Stimulated activated CD4-positive, alpha-beta T cell treated with anti-CD3 and anti-CD28 coated beads, TNF-alpha, amount 100 ng/mL, for 4 hours (primary cell): ENCODE measurements at regions not wholly inside any gene's neighbourhood (a gene's known extent, or its start where the extent isn't known, plus 50 kb on each side); places are given as distances from the start of the nearest gene placed in this dataset.

Source experiments
- DNase-seq, 3 experiments: peaks; one replicate each; pipeline ENCODE4 v3.0.0-alpha.2; 2020; ENCODE audit warnings: low read depth in 3 of 3

DNA sequence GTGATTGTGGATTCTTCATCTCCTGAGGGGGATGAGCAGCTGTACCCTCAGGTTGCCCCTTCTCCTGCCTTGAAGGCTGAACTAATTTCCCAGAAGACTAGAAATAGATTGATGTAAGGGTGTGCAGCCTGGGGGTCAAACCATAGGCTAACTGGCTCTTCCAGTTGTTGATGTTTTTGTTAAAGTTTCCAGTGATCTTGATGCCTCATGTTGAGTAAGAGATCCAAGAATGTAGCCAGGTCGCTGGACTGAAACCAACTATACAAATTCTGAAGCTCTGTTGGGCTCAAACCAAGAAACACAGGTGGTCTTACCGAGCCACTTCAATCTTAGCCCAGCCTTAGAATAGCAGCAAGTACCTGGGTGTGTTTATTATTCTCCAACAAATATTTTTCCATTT, 391.8 kb downstream of the KLF5 start:
- no peak for DNase-seq

- no peak for DNase-seq
These were observed 390.4 kb downstream of the KLF5 start for GRCh38 chr13:73449252-73449651.

- no peak for DNase-seq
These were observed 381.6 kb downstream of the KLF5 start for GRCh38 chr13:73440296-73440895.

GRCh38 chr13:73433890-73434289, 375.1 kb downstream of the KLF5 start:
- no peak for DNase-seq

GRCh38 chr13:73433458-73433857, 374.7 kb downstream of the KLF5 start:
- DNase-seq: no peak

DNA sequence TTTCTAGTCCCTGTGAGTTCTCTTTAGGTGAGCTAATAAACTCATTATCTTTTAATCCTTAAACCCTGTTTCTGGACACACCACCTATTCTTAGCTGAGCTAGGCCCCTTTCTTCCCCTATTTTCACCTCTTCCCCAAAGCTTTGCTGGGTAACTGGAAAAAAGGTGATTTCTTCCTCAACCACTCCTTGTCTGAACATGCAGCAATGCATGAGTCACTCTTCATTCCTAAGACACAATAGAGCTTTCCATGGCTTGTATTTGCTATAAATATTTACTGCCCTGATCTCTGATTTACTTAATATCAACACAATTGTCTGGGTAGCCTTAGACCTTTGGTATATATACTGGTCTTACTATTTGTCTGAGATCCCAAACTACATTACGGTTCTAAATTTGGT, 370.9 kb downstream of the KLF5 start:
- no peak for DNase-seq

- no peak for DNase-seq
These were observed 369.9 kb downstream of the KLF5 start for GRCh38 chr13:73428706-73429105.

- no peak for DNase-seq
These were observed 369.3 kb downstream of the KLF5 start for GRCh38 chr13:73428137-73428536.

DNA sequence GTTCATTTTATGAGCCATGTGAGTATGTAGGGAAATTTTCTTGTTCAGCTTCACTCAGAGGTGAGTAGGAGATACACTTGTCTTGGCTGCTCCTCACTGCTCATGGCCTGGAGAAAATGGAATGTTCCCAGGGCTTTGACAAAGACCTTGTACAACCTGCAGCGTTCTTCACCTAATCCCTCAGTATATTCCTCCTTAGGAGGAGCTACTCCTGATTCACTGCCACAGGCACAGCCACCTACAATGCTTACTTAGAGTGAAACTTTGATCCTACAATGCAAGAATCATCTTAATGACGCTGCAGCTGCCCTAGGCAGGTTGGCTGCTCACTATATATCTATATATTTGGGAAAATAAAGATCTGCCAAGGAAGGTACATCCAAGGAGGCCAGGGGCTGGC, 364.2 kb downstream of the KLF5 start:
- DNase-seq: no peak

DNA sequence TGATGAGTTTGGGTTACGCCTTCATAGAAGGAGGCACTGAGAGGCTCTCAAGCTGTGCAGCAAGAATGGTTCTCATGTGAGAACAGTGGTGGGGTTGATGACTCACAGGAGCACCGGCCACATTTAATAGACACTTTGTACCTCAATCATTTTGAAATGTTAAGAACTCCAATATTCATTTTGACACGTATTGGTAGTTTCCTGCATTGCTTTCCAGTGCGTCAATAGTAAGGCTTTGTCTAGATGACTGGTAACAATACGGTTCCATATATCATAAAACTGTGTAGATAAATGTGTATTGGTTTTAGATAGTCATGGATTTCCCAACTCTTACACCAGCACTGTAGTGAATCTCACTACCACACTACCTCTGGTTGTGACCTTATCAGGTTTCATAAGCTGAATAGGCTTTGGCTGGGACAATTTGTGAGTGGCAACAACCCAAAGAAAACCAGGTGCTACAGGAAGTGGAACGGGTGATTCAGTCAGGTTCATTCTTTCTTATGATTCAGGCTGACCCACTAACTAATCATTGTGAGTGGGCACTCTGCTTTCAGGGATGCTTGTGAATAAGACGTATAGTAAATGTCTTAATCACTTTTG, 362.6 kb downstream of the KLF5 start:
- DNase-seq: no peak

- no peak for DNase-seq
These were observed 360.4 kb downstream of the KLF5 start for GRCh38 chr13:73419186-73419585.

DNA sequence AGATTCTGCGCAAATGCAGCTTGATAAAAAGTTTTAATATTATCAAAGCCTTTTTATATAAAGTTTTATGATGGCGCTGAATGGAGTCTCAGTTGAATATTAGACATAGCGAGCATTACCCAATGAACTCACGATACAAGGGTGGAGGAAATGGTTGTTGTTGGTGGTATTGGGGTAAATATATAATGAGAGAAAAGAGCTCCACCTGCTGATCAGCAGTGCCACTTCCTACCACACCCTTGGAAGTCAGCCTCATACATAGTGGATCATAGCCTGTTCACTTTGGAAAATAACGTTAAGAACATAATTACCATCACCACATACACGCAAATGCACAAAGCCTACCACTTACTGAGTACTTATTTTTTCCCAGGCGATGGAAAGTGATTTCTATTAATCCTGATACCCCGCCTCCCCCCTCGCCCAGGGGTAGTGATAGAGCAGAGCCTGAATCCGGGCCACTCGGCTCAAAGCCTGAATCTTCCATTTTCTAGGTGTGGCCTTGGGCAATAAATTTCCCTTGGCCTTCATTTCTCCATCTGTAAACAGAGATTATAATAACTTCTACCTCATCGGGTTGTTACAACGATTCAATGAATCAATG, 358.3 kb downstream of the KLF5 start:
- DNase-seq: no peak

DNA sequence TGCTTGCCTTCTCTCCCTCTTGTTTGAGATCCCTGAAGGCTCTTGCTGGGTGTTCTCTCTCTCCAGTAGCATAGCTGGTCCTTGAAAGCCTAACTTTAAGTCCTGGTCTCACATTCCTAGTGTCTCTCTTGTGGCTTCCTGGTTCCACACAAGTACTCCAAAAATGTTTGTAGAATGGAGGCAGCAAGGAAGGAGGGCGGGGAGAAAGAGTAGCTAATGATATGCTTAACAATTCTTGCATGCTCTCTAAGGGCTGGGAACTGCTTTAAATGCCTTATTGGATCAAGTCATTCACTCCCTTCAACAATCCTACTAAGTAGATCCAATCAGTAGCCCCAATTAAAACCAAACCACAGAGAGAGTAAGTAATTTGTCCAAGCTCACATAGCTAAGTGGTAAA, 357.3 kb downstream of the KLF5 start:
- no peak for DNase-seq

DNA sequence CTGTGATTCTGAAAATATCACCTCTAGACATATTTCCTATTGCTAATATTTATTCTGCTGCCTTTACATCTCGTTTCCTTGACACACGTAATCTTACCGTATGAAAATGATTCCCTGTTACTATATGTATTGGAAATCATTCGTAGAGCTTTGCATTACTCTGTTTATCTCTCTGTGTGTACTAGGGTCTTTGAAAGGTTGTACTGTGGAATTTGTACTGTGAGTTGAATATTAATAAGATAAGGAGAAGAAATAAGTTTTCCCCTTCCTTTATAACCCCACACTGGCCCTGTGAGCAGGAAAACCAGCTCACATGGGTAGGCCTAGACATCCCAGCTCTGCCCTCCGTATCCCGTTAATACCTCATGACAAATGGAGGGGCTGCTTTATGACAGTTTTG, 354.9 kb downstream of the KLF5 start:
- no peak for DNase-seq

- no peak for DNase-seq
These were observed 354.1 kb downstream of the KLF5 start for GRCh38 chr13:73412933-73413332.

- DNase-seq: no peak
These were observed 352.4 kb downstream of the KLF5 start for GRCh38 chr13:73411067-73411809.

GRCh38 chr13:73406454-73406853, 347.6 kb downstream of the KLF5 start:
- no peak for DNase-seq

DNA sequence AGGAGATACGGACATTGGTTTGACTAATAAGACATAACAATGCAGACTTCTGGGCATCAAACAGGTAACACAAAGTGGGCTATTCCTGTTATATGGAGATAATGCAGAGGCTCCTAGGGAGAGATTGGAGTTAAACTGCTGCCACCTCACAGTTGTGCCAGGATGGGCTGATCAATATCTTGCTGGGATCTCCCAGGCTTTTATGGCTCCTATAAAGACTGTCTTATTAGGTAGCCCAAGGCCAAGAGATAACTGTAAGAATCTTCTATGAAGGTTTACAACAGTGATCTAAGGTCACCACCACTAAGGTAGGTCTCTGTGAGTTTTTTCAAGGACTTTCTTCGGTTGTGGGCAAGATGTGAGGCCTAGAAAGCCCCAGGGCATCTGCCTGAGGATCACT, 345.8 kb downstream of the KLF5 start:
- DNase-seq: no peak

DNA sequence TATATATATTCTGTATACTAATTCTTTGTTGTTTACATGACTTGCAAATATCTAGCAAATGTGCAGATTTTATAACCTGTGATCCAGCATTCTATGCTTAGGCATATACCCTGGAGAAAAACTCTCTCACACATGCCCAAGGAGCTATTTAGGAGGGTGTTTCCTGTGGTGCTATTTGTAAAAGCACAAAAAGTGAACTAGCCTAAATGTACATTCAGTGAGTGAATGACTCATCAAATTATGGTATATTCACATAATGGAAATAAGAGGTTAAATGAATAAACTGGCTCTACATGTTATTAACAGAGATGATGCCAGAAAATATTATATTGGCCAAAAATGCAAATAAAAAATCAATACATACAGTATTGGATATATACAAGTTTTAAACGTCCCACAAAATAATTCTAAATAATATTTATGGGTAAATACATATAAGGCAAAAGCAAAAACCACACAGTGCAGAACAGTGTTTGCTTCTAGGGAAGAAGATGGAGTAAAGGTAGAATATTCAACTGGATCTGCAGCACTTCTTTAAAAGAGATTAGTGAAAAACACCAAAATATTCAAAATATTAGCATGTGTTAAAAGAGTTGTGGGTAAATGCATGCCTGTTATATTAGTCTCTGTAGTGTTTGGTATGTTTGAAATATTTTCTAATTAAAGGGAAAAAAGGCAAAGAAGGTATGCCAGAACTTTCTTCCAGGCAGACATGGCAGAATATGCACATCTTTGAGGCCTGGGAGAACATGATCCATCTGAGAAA, 344.7 kb downstream of the KLF5 start:
- DNase-seq: no peak

GRCh38 chr13:73401769-73402168, 343.0 kb downstream of the KLF5 start:
- DNase-seq: no peak

DNA sequence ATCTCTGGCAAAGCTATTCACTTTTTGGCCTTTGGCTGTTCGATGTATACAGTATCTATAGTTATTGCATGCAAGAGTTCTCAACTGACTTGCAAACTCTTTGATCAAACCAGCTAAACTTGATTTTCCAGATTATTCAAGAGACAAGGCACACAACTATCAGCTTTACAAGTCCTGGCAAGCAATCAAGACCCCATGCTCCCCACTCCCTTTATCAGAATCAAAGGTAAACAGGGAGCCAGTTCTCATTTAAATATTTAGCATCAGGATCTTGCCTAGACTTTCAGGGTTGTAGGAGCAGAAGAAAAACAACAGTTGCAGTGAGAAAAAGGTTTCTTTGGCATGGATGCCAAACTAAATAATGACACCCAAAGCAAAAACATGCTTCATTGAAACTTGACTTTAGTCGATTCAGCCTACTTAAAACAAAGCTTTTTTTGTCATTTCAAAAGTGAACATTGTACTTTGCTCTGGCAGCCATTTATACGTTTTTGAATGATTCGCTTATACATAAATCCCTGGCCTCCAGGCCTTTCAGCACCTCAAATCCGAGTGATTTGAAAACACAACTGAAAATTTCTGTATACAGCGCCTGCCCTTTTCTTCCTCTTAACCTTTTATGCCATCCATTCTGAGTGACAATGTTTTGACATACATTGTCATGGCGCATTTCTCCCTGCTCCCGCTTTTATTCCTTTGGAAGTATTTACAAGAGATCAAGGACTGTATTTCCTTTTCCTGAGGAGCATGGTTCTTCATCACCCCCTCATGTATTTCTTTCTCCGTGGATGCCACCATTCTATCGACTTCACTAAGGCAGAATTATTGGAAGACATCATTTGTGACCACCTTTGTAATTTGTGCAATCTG, 340.8 kb downstream of the KLF5 start:
- DNase-seq: no peak
